Left kidney (tissue), 1 donor: ENCODE measurements at regions not wholly inside any gene's neighbourhood (a gene's known extent, or its start where the extent isn't known, plus 50 kb on each side); places are given as distances from the start of the nearest gene placed in this dataset.
"Not testable (repeated sequence)": the region's sequence is repeated elsewhere in the genome, so short reads cannot be mapped to it uniquely, and the experiment has no call there.

Experiments
- DNase-seq: peaks from one replicate; pipeline ENCODE4 v3.0.0-alpha.2; 2013

DNA sequence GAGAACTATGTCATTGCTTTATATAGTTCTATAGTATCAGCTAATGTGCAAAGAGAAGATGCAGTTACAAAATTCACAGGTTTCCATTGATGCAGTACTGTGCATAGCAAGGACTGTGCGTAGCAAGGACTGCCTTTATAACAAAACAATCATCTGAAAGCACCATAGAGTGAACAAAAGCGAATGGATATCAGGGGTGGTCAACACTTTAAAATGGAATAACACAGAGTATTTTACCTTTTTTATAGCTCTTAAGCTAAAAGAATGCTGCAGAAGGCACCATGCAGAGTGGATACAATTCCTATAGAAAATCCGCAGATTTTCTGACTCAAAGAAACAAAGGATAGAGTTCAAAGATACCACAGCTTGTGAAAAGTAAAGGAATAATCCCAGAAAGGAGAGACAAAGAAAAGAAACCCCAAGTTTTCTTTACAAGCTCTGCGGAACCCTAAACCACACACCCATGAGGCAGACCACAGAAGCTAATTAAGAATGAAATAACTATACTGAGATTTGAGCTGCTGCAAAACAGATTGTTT, 229.9 kb upstream of the DTNA start:
- no peak for DNase-seq

DNA sequence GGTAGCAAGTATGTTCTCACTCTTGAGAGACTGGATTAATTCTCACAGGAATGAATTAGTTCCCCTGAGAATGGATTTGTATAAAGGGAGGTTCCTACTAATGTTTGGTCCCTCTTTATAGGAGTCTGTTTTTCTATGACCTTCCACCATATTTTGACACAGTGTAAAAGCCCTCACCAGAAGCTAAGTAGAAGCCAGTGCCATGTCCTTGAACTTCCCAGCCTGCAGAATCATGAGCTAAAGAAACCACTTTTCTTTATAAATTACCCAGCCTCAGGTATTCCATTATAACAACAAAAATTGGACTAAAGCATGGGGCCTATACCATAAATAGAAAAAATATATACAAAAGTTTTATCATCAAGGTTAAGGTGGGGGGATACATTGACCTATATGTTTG, 227.9 kb upstream of the DTNA start:
- DNase-seq = no peak

DNA sequence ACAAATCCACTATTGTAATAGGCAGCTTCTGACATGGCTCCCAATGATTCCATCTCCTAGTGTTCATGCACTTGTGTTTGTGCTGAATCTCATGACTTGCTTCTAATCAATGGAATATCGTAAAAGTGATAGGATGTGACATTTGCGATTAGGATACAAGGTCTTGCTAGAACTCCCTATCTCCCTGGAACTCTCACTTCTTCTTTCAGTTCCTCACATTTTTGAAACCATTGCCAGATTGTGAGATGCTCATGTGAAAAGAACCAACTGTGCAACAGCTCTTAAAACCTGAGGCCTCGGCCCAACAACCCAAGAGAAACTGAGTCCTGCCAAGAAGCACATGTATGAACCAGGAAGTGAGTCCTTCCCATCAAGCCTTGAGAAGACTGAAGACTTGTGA, 226.9 kb upstream of the DTNA start:
- no peak for DNase-seq

DNA sequence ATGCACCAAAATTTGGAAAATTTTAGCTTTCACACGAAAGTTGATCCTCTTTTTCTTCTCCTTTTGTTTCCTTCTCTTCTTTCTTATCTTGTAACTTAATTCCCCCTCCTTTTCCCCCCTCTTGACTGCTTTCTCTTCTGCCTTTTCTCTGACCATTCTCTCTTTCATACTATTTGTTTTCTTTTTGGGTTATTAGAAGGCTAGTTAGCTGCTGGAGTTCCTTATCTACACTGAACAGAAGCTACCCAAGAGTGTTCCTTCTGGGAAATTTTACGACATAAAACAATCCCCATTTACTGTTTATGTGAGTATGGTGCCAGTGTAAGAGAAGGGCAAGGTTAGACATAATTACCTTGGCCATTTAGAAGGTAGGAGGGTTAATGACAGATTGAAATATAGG, 218.4 kb upstream of the DTNA start:
- no peak for DNase-seq

DNA sequence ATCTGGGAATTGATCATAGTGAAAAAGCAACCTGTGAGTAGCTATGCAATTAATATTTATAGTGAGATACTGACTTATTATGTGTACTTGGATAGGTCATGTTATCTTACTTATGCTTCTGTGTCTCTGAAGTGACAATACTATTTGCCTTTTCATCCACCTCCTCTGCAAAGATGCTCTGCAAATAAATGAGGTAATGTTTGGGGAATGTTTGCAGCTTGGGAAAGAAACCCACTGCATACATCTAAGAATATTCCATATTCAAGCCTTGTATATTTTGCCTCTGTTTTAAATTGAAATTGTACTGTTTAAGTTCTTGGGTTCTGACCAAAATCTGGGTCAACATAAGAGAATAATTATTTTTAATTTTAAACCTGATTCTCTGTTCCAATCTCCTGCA, 217.4 kb upstream of the DTNA start:
- peak; percentile 3 for DNase-seq

DNA sequence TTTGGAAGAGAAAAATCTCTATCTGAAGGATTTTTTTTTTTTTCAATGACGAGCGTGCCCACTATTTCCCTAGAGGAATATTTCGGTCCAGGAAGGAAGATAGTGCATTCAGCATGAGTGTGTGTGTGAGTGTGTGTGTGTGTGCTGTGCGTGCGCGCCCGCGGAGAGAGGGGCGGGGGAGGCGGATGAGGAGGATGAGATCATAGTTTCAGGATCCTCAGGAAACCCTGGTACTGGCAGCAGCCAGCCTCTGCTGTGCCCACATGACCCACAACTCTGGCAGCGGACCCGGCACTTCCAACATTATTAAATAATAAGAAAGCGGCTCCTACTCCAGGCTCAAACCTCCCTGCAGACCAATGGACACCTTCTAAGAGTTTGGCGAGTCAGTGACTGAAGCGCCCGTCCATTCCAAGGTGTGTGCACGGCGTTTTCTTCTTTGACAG, 217.0 kb upstream of the DTNA start:
- DNase-seq = peak; percentile 71

DNA sequence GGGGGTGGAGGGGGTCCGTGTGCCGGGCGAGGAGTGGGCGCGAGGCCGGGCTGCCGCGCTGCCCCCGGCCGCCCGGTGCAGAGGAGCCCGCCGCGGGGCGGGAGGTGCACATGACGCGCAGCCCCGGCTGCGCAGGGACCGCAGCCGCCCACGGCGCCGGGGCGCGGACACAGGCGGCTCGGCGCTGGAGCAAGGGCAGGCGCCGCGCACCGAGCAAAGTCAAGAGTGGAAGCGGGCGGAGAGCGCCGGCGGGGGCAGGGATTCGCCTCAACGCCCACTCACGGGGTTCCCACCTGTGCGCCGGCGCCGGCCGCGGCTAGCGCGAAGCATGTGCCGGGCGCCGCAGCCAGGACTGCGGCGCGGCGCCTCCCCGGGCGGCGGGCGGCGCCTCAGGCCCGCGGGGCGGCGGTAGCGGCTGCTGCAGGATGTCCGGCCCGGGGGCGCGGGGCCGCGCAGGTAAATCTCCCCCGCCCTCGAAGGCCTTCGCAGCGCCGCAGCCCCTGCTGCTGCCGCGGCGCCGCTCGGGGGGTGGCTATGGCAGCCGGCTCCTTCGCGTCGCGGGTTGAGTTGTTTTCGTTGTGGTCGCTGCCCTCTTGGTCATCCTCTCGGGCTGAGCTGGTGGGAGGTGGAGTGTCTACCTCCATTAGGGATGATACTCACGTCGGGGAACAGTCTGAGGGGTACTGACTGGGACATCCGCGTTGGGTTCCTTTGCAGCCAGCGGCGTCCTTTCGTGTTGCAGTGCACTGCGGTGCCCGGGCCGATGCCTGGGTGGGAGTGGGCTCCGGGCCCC, 216.3 kb upstream of the DTNA start:
- DNase-seq = peak; percentile 21

DNA sequence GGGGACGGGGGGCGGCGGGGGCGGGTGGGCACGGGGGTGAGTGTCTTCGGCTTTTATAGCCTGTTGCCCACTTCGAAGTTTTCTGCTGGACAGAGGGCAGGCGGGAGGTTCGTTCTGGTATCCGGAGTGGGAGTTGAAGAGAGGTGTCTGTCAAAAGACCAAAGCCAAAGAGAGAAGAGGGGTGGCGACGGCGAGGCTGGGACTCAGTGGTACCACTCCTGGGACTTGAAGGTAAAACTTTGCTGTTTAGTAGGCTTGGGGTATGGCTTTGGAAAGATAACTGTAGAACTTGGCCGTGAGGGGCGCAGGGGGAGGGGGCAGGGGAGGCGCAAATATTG, 215.8 kb upstream of the DTNA start:
- DNase-seq = peak; percentile 4

DNA sequence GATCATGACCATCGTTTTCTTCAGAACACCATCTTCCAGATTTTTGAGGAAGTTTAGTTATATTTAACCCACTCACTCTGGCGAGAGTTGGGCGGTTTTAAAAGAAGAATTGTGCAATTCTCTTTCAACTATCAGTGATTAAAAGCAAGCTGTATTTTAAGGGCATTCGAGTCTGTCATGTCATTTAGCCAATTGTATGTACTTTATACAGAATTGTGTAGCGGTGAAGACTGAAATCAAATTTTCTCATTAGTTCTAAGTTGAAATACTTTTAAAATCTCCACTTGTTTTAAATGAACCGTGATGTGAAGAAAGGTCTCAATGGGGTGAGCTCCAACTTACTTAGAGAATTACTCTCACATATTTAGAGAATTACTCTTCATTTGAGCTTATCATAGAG, 214.6 kb upstream of the DTNA start:
- no peak for DNase-seq

DNA sequence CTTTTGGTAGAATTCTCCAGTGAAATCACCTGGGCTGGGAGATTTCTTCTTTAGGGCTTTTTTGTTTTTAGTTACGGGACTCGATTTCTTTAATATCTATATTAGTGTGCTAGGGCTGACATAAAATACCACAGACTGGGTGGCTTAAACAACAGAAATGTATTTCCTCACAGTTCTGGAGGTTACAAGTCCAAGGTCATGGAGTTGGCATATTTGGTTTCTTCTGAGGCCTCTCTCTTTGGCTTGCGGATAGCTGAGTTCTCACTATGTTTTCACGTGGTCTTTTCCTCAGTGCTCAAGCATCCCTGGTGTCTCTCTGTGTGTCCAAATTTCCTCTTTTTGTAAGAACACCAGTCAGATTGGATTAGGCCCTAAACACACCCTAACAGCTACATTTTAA, 208.5 kb upstream of the DTNA start:
- DNase-seq = no peak

DNA sequence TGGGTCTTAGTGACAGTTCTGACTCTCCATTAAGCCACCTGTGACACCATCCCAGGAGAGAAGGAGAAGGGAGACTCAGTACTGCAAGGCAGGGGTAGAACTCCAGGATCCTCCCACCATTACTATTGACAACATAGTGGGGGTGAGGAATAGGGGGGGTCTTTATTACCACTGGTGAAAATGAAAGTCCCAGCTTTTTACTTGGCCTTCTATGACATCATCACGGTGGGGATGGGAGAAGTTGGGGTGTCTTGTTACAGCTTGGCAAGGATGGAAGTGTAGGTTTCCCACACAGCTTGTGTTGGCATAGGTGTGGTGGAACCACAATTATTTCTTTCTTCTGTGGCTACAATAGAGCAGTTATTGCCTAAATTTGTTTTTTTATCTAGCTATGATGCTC, 203.9 kb upstream of the DTNA start:
- no peak for DNase-seq

DNA sequence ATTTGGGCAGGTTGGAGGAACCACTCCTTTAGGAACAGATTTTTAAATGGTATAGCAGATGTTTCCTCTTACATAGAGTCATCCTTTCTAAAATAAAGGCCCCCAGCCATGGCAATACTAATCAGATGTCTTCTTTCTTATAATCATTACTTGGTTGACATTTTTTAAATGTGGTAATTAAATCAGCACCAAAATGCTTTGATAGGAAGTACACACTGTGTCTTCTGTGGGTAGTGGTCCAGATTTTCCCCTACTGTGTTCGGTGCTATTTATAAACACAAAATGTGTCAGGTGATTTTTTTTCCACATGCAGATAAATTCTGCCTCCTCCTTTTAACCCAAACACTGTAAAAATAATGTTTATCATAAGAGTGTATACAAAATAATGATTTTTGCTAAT, 200.9 kb upstream of the DTNA start:
- DNase-seq = no peak

DNA sequence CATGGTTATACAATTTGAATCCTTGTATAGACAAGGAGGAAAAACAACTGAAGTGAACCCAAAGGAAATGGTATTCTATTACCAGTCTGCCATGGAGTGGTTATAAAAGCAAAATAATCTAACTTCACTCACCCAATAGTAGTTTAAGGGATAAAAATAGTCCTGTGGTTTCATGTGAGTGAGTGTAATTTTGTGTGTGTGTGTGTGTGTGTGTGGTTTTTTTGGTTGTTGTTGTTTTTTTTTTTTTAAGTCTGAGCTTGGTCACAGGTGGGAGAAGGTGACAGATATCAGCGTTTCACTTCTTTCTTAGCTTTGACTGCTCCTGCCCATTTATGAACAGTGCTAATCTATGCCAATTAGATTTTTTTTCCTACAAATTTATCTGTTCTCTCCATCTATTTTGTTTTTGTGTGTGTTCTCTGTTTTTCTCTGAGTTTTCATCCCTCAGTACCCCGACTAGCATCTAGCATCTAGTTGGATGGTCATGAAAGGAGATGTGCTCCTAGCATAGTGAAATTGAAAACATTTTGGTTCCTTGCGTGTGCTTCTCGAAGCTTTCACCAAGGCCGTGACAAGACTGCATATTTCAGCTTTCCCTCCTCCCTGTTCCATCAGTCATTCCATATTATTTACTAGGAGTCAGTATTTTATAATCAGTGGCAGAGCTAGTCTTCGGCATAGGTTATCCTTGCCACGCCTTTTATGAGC, 200.1 kb upstream of the DTNA start:
- DNase-seq = no peak

DNA sequence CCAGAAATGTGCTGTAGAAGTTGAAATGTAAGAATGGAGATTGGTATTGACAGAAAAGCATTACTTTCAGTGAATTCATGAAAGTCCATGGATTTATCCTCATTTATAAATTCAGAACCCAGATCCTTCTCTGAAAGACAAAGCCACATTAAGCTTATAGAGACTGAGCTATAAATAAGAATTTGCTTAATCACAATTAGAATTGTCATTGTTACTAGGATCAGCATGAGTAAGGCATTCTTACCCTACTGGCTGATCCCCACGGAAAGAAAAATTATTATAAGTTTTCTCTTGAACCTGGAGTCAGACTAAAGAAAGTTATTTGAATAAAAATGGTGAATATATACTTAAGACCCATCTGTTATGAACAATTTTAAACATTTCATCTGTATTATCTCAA, 199.2 kb upstream of the DTNA start:
- no peak for DNase-seq

DNA sequence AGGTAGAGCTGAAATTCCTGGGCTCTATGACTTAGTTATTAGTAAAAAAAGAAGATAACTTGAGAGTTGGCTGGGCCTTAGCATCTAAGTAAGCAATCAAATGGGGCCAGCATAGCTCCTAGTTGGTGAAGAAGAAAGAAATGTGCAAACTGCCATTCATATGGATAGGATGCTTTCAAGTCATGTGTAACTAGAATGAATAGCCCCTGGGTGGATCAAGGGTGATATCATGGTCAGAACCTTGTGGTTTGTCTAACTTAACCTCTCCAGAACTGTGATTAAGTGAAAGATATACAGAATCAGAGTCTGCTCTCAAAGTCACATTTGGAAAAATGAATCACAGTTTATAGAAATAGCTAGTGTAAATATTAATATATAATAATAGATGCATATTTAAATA, 198.7 kb upstream of the DTNA start:
- DNase-seq = no peak

DNA sequence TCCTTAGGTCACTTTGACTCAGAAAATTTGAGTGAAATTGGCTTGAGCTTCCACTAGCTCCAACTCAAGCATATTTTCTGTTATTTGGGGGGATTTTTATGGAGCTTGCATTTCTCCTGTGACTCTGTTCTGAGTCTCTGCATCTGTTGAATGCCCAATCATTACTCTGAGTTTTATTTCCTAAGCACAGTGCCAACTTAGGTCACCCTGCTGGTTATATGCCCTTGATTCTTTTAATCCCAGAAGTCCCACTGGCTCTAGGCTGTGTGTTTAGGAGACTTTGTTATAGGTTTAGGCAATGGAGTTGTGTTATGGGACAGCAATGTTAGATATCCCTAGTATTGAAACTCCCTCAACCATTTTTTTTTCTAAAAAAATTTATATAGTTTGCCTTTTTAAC, 198.2 kb upstream of the DTNA start:
- DNase-seq = no peak

DNA sequence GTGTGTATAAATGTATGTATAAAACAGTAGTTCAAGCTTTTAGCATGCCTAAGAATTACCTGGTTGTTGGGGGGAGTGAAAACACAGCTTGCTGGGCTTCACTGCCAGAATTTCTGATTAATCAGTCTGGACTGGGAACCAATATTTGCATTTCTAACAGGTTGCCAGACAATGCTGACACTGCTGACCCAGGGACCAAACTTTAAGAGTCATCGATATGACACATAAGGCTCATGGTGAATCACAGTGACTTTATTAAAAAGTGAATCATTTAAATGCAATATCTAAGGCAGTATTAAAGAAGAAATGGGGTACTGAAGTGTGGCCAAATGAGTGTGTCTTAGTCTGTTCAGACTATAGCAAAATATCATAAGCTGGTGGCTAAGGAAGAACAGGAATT, 195.9 kb upstream of the DTNA start:
- no peak for DNase-seq

DNA sequence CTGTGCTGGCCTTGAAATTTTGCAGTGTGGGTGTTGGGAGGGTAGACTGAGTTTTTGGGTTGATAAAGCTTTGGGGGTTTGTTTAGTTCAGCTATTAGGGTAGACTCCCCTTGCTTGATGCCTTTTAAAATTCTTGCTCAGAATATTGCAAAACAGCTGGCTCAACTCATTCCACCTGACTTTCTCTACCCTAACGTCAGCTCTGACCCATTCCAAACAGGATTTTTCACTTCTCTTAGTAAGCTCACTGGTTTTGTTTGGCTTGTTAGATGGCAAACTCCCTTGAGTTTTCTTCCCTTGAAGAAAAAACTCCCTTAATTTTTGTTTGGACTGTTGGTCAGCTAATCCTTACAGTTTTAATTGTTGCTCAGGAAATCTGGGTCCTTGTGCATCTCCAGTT, 195.1 kb upstream of the DTNA start:
- no peak for DNase-seq

DNA sequence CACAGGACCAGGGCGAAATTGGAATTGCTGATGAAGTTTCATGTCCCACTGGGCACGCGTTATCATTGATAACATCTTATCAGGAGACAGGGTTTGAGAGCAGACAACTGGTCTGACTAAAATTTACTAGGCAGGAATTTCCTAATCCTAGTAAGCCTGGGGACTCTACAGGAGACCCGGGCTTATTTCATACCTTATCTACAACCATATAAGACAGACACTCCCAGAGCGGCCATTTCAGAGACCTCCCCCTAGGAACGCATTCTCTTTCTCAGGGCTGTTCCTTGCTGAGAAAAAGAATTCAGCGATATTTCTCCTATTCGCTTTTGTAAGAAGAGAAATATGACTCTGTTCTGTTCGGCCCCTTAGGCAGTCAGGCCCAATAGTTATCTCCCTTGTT, 193.7 kb upstream of the DTNA start:
- DNase-seq = not testable (repeated sequence)

DNA sequence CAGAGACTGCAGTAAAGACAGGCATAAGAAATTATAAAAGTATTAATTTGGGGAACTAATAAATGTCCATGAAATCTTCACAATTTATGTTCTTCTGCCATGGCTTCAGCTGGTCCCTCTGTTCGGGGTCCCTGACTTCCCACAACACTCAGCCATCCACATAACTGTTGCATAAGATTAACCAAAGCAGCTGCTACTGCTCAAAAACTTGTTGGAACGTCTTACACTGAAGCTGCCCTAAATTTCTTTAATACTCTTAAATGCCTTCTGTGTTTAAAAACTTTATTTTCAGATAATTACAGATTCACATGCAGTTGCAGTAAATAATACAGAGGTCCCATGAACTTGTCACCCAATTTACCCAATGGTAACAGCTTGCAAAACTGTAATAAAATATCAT, 193.1 kb upstream of the DTNA start:
- DNase-seq = not testable (repeated sequence)

DNA sequence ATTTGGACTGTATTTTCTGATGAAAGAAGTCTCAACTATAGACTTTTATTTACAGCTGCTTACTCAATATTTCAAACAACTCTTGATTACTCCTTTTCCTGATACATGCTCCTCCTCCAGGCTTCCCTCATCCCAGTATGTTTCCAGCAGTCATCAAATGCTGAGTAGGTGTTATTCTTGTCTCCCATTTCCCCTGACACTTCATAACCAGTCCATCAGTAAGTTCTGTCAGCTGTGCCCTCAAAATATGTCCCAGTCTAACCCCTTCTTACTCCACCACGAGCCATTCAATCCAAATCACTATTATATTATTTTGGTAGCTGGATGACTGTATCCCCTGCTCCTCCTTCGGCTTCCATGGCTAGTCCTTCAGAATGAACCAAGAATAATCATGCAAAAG, 189.1 kb upstream of the DTNA start:
- DNase-seq = no peak

DNA sequence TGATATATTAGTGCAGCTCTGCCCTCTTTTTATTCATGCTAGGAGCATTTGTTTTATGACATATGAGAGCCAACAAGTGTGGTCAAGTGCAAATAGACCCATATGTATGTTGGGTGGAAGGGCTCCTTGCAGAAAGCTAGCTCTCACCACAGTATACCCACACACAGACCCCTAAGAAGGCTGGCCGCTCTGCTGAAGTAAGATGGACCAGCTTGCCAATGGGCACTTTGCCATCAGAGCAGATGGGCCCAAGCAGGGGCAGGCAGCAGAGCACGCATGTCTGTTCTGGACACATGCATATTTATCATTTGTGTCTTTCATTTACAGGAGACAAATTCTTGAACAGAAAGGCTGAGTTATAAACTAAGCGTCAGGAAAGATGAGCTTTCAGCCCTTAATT, 187.5 kb upstream of the DTNA start:
- DNase-seq = no peak

DNA sequence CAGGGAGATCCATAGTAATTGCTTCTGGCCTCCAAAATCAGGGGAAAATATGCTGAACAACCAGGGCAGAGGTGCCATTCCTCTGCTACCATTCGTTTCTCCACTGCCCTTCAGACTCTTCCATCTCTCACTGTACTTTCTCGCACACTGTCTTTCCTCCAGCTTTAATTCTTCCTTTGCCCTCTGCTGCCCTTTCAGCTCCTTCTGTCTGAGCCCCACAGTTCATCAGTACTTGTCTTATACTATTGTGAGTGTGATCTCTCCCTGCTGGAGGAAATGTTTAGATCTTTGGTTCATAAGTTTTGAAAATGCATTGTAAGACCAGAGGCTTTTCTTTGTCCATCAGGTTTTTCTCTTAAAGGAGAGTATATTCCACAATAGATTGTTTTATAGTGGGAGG, 184.9 kb upstream of the DTNA start:
- DNase-seq = no peak

DNA sequence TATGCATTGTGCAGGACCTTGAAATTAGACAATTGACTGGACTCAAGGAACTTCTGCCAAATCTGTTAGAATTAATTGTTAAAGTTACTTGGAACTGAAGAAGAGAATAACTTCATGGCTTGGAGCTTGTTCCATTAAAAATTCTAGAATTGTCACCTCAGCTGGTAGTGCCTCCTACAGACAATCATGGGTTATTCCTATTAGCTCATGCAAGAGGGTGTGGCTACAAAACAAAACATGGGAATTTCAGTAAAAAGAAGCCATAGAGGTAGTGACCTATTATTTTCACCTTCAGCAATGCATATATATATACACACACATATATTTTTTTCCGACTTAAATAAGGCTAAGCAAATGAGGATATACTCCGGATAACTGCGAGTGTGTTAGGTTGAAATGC, 181.9 kb upstream of the DTNA start:
- no peak for DNase-seq
